ENCODE measurements at regions not wholly inside any gene's neighbourhood (a gene's known extent, or its start where the extent isn't known, plus 50 kb on each side); places are given as distances from the start of the nearest gene placed in this dataset.

GRCh38 chr4:44121210-44121609 lies 327.4 kb downstream of the KCTD8 start:
- TF ChIP-seq POLR2A (IDR thresholded peaks at IDR 0.05) = no peak
- TF ChIP-seq, protein P1, sequence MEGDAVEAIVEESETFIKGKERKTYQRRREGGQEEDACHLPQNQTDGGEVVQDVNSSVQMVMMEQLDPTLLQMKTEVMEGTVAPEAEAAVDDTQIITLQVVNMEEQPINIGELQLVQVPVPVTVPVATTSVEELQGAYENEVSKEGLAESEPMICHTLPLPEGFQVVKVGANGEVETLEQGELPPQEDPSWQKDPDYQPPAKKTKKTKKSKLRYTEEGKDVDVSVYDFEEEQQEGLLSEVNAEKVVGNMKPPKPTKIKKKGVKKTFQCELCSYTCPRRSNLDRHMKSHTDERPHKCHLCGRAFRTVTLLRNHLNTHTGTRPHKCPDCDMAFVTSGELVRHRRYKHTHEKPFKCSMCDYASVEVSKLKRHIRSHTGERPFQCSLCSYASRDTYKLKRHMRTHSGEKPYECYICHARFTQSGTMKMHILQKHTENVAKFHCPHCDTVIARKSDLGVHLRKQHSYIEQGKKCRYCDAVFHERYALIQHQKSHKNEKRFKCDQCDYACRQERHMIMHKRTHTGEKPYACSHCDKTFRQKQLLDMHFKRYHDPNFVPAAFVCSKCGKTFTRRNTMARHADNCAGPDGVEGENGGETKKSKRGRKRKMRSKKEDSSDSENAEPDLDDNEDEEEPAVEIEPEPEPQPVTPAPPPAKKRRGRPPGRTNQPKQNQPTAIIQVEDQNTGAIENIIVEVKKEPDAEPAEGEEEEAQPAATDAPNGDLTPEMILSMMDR (IDR thresholded peaks at IDR 0.05) = no peak

Measured in adrenal gland (tissue), 5 donors.